CD4-positive, alpha-beta T cell treated with Interferon gamma for 1 hour (primary cell): ENCODE measurements at regions not wholly inside any gene's neighbourhood (a gene's known extent, or its start where the extent isn't known, plus 50 kb on each side); places are given as distances from the start of the nearest gene placed in this dataset.
"Not testable (repeated sequence)": the region's sequence is repeated elsewhere in the genome, so short reads cannot be mapped to it uniquely, and the experiment has no call there.

Experiments
- DNase-seq: peaks from one replicate; pipeline ENCODE4 v3.0.0-alpha.2; 2020

- no peak for DNase-seq
These were observed 299.1 kb upstream of the PROX1 start for GRCh38 chr1:213688655-213689054.

GRCh38 chr1:213689260-213689659, 298.5 kb upstream of the PROX1 start:
- no peak for DNase-seq

- DNase-seq: no peak
These were observed 297.3 kb upstream of the PROX1 start for GRCh38 chr1:213690341-213690917.

- no peak for DNase-seq
These were observed 295.5 kb upstream of the PROX1 start for GRCh38 chr1:213692321-213692720.

- DNase-seq: no peak
These were observed 293.9 kb upstream of the PROX1 start for GRCh38 chr1:213693864-213694263.

DNA sequence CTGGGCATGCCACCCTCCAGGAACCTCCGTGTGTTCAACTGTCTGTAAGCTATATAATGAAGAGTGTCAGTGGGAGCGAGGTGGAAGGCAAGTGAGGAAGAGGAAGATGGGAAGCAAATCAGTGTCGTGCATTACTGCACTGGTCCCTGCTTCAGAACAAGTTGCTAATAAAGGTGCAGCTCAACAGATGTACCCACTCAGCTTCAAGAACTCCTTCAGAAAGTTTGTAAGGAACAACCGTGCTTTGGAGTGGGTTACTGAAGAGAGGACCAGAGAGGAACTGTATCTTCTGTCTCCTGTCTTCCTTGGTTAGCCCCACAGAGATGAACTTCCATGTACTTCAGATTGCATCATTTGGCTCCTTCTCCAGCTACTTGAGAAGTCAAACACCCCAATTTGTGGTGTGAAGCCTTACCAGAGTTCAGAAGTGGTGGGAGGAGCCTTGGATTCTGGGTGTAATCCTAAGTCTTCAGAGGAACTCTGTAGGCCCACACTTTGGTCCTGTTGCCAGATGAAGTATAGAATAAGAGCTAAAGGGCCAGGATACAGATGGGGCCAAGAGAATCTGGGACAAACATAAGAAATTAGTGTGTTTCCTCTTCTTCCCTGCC, 290.5 kb upstream of the PROX1 start:
- no peak for DNase-seq

- no peak for DNase-seq
These were observed 289.6 kb upstream of the PROX1 start for GRCh38 chr1:213698092-213698702.

GRCh38 chr1:213702703-213703102, 285.1 kb upstream of the PROX1 start:
- DNase-seq: no peak

DNA sequence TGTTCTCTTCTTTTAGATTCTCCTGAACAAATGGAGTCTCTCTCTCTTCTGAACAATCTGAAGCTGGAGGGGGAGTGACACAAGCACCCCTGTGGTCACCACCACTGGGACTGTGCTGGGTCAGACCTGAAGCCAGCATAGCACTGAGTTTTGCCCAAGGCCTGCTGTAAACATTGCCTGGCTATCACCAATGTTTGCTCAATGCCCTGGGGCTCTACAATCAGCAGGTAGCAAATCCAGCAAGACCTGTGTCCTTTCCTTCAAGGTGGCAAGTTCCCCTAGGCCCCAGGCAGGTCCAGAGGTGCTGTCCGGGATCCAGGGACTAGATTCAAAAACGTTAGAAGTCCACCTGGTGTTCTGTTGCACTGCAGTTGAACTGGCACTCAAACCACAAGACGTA, 282.8 kb upstream of the PROX1 start:
- DNase-seq: no peak

GRCh38 chr1:213711833-213712490, 275.8 kb upstream of the PROX1 start:
- DNase-seq: not testable (repeated sequence)

DNA sequence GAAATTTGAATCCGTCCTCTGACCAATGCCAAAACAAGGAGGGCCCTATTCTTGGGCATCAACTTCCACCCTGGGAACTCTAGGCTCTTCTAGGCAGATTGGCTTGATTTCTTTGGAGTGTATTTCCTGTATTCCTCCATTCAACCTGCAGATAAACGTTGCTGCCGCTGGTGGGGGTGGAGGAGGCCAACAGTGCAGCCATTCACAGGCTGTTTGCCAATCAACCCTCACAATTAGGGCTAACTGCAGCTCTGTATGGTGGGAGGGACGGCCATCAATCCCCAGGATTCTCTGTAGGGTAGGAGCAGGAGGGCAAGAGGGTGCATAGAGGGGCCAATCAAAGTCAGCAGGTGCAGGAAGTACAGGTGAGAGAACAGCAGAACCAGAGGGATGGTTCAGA, 273.1 kb upstream of the PROX1 start:
- DNase-seq: no peak

DNA sequence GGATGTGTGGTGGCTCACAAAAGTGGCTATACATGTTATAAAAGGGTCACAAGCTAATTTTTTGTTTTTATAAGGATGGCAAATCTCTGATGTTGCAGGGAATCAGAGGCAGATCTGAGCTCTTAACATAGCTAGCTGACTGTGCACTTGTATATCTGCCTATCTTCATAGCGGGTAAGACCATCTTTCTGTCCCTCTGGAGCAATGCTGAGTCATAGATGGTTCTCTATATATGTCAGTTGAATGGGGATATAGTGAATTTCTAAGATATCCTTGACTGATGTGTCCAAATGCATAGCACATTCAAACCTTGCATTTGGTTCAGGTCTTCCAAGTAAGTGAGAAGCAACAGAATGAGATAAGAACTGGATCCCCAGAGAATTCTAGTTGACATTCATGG, 272.6 kb upstream of the PROX1 start:
- no peak for DNase-seq

- DNase-seq: no peak
These were observed 268.3 kb upstream of the PROX1 start for GRCh38 chr1:213719462-213719861.

DNA sequence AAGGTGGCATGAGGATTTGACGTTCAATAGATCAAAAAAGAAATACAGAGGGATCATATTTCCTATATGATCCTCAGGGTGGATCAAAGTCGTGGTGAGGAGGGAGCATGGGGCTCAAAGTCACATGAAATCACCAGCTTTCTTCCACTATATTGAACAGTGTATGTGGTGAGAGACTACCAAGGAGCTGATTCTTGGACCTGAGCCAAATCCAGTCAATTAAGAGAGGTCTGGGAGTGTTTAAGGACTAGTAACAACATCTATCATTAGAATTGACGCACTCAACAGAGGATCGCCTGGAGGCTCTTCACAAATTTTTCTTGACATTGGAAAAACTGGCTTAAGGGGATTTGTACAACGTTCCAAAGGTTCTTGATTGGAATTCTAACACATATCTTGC, 267.7 kb upstream of the PROX1 start:
- no peak for DNase-seq

GRCh38 chr1:213723187-213723586, 264.6 kb upstream of the PROX1 start:
- DNase-seq: no peak

DNA sequence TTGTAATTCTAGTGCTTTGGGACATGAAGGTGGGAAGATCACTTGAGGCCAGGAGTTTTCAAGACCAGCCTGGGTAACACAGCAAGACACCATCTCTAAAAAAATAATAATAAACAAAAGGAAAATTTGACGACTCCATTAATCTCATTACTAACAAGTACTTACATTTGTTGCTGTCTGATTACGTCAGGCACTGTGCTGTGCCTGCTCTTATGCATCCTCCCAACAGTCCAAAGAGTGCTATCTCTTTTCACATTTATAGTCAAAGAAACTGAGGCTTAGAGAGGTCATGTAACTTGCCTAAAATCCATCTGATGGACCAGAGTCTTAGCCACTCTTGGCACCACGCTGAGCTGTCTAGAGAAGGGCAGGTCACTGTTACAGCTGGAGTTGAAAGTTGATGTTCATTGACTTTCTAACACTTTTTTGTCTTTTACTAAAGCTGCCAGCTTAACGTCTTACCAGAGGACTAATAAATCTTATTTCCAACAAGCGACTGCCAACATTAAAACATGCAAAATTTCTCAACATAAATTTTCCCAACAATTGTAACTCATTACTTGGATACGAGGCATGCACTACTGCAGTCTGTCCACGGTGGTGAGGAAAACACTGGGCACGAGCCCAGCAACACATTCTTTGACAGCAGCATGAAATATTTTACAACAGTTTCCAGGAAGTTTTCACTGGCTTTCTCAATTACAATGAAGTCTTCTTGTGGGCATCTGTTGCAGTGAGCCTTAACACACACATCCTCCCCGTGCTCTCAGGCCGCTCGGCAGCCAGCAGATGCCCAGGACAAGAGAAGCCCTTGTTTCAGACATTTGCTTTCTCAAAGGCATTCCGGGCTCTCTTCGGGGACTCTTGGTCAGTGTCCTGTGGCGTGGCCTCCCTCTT, 262.9 kb upstream of the PROX1 start:
- no peak for DNase-seq

- no peak for DNase-seq
These were observed 259.8 kb upstream of the PROX1 start for GRCh38 chr1:213727853-213728592.

DNA sequence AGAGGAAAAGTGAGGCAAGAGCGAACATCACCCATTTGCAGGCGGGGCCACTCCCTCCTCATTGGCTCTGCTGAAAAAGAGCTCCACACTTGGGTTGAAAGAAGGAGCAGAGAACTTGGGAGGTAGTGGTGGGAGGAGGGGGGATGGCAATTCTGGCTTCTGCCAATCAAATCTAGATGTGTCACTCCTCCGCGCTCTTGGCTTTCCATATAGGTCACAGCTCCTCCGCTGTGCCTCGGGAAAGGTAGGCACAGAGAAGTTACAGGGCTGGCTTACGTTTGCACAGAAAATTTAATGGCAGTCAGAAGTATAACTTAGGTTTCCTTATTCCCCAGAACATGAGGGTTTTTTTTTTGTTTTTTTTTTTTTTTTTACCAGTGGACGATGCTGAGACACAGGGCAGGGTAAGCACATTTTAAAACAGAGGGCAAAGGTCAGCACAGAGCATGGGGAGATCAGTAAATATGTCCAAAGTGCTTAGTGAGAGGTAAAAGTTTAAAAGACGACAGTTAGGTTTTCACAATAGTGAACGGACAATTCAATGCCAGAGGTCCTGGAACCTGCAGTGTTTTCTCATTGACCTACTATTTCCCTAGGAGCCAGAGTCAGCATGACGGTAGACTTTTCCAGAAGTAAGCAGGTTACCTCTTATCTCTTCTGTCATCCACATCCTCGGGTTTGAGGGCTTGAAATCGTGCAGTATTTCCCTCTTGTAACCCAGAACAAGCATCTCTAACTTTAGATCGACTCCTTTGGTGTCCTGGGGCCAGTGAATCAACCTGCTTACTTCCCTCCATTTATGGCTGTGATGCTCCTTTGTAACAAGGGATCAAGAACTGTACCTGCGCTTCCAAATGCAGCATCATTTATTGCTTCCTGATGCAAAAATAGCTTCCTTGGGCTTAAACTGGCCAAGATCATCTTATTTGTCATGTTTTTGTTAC, 258.9 kb upstream of the PROX1 start:
- DNase-seq: no peak

- no peak for DNase-seq
These were observed 254.1 kb upstream of the PROX1 start for GRCh38 chr1:213733705-213734104.

DNA sequence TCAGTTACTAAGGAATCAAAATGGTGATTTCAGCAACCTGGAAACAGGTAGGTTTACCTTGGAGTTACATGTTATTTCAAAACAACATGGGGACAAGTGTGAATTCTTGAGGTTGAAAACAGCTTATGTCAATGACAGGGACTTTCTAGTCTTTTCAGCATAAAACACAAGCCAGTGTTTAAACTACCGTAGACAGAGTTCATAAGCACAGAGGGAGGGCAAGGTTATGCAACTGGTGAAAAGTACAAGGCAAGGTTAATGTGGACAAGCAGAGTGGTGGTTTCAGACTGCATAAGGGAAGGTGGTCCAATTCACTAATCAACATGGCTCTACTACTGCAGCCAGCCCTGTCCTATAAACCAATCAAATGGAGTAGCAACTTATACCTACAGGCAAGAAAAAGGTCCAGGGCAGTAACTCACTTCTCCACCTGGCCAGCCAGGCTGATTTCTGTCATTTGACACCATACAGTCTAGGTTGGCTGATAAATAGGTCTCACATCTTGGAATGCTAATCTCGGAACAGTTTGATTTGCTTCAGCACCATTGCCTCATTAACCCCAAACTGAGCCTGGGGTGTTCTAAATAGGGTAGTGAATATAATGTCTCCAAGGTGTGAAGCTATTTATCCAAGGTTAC, 250.3 kb upstream of the PROX1 start:
- DNase-seq: no peak

GRCh38 chr1:213738658-213739057, 249.1 kb upstream of the PROX1 start:
- no peak for DNase-seq
